HepG2 (cell line): ENCODE measurements at regions not wholly inside any gene's neighbourhood (a gene's known extent, or its start where the extent isn't known, plus 50 kb on each side); places are given as distances from the start of the nearest gene placed in this dataset.

Source experiments
- FOSL1 ChIP-seq: sonication (generic); formaldehyde crosslinking; IDR thresholded peaks from 2 replicates; pipeline ENCODE4 v1.9.0; 2021; ENCODE audit warnings: missing genetic modification reagents, borderline replicate concordance
- GATA4 ChIP-seq: sonication (generic); IDR thresholded peaks from 2 replicates; pipeline ENCODE4 v1.6.1; 2016; ENCODE audit warnings: antibody characterized with exemption, low read depth, borderline replicate concordance
- HES4 ChIP-seq: sonication (generic); formaldehyde crosslinking; IDR thresholded peaks from 2 replicates; pipeline ENCODE4 v1.9.0; 2021; ENCODE audit warnings: mild to moderate bottlenecking, missing genetic modification reagents, borderline replicate concordance
- HOXA3 ChIP-seq: sonication (generic); formaldehyde crosslinking; IDR thresholded peaks from 2 replicates; pipeline ENCODE4 v1.5.0; 2020; ENCODE audit warnings: missing genetic modification reagents
- HOXD1 ChIP-seq: sonication (generic); formaldehyde crosslinking; IDR thresholded peaks from 2 replicates; pipeline ENCODE4 v1.5.0; 2020; ENCODE audit warnings: missing genetic modification reagents
- IRF2 ChIP-seq: IDR thresholded peaks from 2 replicates; pipeline ENCODE4 v1.6.1; 2018; ENCODE audit warnings: missing genetic modification reagents, missing compliant biosample characterization
- JDP2 ChIP-seq: sonication (generic); formaldehyde crosslinking; IDR thresholded peaks from 2 replicates; pipeline ENCODE4 v1.8.1; 2022; ENCODE audit warnings: missing genetic modification reagents, borderline replicate concordance
- MATR3 ChIP-seq: sonication (generic); formaldehyde crosslinking; IDR thresholded peaks from 2 replicates; pipeline ENCODE4 v1.4.0; 2020; ENCODE audit warnings: missing genetic modification reagents
- NR1H2 ChIP-seq: sonication (generic); formaldehyde crosslinking; IDR thresholded peaks from 2 replicates; pipeline ENCODE4 v1.8.1; 2022; ENCODE audit warnings: low read depth, missing genetic modification reagents, borderline replicate concordance
- SRSF9 ChIP-seq: fragments of 200-400 bp; formaldehyde crosslinking; IDR thresholded peaks from 2 replicates; pipeline ENCODE4 v1.6.1; 2018; ENCODE audit warnings: borderline replicate concordance, mild to moderate bottlenecking, low read depth, low read length; ENCODE audit not compliant: insufficient read depth, poor library complexity, severe bottlenecking
- TP53 ChIP-seq: sonication (generic); formaldehyde crosslinking; conservative IDR thresholded peaks from 2 replicates; pipeline ENCODE4 v1.4.0; 2020; ENCODE audit warnings: missing genetic modification reagents
- ZFAT ChIP-seq: sonication (generic); formaldehyde crosslinking; conservative IDR thresholded peaks from 2 replicates; pipeline ENCODE4 v1.8.1; 2023; ENCODE audit warnings: missing genetic modification reagents, inconsistent platforms
- ZNF331 ChIP-seq: sonication (generic); formaldehyde crosslinking; IDR thresholded peaks from 2 replicates; pipeline ENCODE4 v1.4.0; 2020; ENCODE audit warnings: missing genetic modification reagents
- ZNF552 ChIP-seq: sonication (generic); formaldehyde crosslinking; IDR thresholded peaks from 2 replicates; pipeline ENCODE4 v1.9.0; 2022; ENCODE audit warnings: missing genetic modification reagents, mild to moderate bottlenecking, borderline replicate concordance
- ZNF598 ChIP-seq: sonication (generic); formaldehyde crosslinking; IDR thresholded peaks from 2 replicates; pipeline ENCODE4 v1.5.1; 2020; ENCODE audit warnings: mild to moderate bottlenecking, missing genetic modification reagents, borderline replicate concordance
- ZNF709 ChIP-seq: sonication (generic); formaldehyde crosslinking; IDR thresholded peaks from 2 replicates; pipeline ENCODE4 v1.5.0; 2020; ENCODE audit warnings: mild to moderate bottlenecking, missing genetic modification reagents
- ZNF792 ChIP-seq: IDR thresholded peaks from 2 replicates; pipeline ENCODE4 v1.6.1; 2016
- ZSCAN30 ChIP-seq: sonication (generic); formaldehyde crosslinking; IDR thresholded peaks from 2 replicates; pipeline ENCODE4 v1.5.0; 2020; ENCODE audit warnings: mild to moderate bottlenecking, missing genetic modification reagents
- TF ChIP-seq, protein P1 (sequence below), 2 experiments: fragments of 450-650 bp in 1 of 2; sonication (generic) in 1 of 2; formaldehyde crosslinking; IDR thresholded peaks; 2 replicates each; pipeline versions ENCODE4 v1.5.0 to v1.8.0; 2020 to 2022; ENCODE audit warnings: mild to moderate bottlenecking in 1 of 2, missing genetic modification reagents in 1 of 2
- TF ChIP-seq, protein P2 (sequence below): sonication (generic); formaldehyde crosslinking; IDR thresholded peaks from 2 replicates; pipeline ENCODE4 v1.4.0; 2020; ENCODE audit warnings: mild to moderate bottlenecking, missing genetic modification reagents, borderline replicate concordance
- TF ChIP-seq, protein P3 (sequence below): IDR thresholded peaks from 2 replicates; pipeline ENCODE4 v1.6.1; 2016; ENCODE audit warnings: mild to moderate bottlenecking

- TF ChIP-seq, protein P1, sequence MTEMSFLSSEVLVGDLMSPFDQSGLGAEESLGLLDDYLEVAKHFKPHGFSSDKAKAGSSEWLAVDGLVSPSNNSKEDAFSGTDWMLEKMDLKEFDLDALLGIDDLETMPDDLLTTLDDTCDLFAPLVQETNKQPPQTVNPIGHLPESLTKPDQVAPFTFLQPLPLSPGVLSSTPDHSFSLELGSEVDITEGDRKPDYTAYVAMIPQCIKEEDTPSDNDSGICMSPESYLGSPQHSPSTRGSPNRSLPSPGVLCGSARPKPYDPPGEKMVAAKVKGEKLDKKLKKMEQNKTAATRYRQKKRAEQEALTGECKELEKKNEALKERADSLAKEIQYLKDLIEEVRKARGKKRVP (CRISPR knock-in tag; IDR thresholded peaks at IDR 0.05) = peak in 1 of 2 experiments; percentile 47; a peak in 1 of 4 replicates
- TF ChIP-seq TP53 (CRISPR knock-in tag) (no peak), MATR3 (CRISPR knock-in tag) (no peak), NR1H2 (no peak), HOXA3 (CRISPR knock-in tag) (no peak), FOSL1 (CRISPR knock-in tag) (no peak), SRSF9 (no peak), GATA4 (no peak), ZNF331 (CRISPR knock-in tag) (0 out of 2 replicates have a peak, but pooled peaks have one; percentile 37), ZFAT (CRISPR knock-in tag) (no peak), ZNF552 (no peak), ZNF598 (CRISPR knock-in tag) (no peak), HES4 (CRISPR knock-in tag) (no peak), IRF2 (CRISPR knock-in tag) (no peak), ZSCAN30 (no peak), HOXD1 (CRISPR knock-in tag) (no peak), ZNF709 (CRISPR knock-in tag) (no peak), JDP2 (CRISPR knock-in tag) (no peak), ZNF792 (CRISPR knock-in tag) (no peak)
- TF ChIP-seq, protein P2, sequence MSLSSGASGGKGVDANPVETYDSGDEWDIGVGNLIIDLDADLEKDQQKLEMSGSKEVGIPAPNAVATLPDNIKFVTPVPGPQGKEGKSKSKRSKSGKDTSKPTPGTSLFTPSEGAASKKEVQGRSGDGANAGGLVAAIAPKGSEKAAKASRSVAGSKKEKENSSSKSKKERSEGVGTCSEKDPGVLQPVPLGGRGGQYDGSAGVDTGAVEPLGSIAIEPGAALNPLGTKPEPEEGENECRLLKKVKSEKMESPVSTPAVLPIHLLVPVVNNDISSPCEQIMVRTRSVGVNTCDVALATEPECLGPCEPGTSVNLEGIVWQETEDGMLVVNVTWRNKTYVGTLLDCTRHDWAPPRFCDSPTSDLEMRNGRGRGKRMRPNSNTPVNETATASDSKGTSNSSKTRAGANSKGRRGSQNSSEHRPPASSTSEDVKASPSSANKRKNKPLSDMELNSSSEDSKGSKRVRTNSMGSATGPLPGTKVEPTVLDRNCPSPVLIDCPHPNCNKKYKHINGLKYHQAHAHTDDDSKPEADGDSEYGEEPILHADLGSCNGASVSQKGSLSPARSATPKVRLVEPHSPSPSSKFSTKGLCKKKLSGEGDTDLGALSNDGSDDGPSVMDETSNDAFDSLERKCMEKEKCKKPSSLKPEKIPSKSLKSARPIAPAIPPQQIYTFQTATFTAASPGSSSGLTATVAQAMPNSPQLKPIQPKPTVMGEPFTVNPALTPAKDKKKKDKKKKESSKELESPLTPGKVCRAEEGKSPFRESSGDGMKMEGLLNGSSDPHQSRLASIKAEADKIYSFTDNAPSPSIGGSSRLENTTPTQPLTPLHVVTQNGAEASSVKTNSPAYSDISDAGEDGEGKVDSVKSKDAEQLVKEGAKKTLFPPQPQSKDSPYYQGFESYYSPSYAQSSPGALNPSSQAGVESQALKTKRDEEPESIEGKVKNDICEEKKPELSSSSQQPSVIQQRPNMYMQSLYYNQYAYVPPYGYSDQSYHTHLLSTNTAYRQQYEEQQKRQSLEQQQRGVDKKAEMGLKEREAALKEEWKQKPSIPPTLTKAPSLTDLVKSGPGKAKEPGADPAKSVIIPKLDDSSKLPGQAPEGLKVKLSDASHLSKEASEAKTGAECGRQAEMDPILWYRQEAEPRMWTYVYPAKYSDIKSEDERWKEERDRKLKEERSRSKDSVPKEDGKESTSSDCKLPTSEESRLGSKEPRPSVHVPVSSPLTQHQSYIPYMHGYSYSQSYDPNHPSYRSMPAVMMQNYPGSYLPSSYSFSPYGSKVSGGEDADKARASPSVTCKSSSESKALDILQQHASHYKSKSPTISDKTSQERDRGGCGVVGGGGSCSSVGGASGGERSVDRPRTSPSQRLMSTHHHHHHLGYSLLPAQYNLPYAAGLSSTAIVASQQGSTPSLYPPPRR = no peak
- TF ChIP-seq, protein P3, sequence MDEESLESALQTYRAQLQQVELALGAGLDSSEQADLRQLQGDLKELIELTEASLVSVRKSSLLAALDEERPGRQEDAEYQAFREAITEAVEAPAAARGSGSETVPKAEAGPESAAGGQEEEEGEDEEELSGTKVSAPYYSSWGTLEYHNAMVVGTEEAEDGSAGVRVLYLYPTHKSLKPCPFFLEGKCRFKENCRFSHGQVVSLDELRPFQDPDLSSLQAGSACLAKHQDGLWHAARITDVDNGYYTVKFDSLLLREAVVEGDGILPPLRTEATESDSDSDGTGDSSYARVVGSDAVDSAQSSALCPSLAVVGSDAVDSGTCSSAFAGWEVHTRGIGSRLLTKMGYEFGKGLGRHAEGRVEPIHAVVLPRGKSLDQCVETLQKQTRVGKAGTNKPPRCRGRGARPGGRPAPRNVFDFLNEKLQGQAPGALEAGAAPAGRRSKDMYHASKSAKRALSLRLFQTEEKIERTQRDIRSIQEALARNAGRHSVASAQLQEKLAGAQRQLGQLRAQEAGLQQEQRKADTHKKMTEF (CRISPR knock-in tag) = peak; percentile 68; the same call in 1 of the 2 replicates
These were observed 91.2 kb upstream of the UXS1 start (continued) for GRCh38 chr2:106285237-106285829.
